GM10248 (cell line): ENCODE measurements at regions not wholly inside any gene's neighbourhood (a gene's known extent, or its start where the extent isn't known, plus 50 kb on each side); places are given as distances from the start of the nearest gene placed in this dataset.

ENCODE experiments used
- CTCF ChIA-PET: fragments of 300-600 bp; sonication (Branson Sonifier 250); formaldehyde crosslinking; extraction: SDS; loops from one replicate; lab custom pipeline; 2021; ENCODE audit warnings: antibody characterized with exemption; lab: Yijun Ruan, JAX
- POLR2A ChIA-PET: fragments of 350-650 bp; sonication (Branson Sonifier 250); formaldehyde crosslinking; extraction: SDS; loops from one replicate; lab custom pipeline; 2020; ENCODE audit warnings: antibody characterized with exemption; lab: Yijun Ruan, JAX
- DNase-seq: peaks from one replicate; pipeline ENCODE4 v3.0.0; 2012; ENCODE audit errors: extremely low spot score
- TF ChIP-seq, protein P1 (sequence below): IDR thresholded peaks from 2 replicates; pipeline ENCODE4 v1.5.1; 2012; ENCODE audit warnings: mild to moderate bottlenecking, low read depth; ENCODE audit errors: extremely low read depth, missing control alignments, control extremely low read depth

DNA sequence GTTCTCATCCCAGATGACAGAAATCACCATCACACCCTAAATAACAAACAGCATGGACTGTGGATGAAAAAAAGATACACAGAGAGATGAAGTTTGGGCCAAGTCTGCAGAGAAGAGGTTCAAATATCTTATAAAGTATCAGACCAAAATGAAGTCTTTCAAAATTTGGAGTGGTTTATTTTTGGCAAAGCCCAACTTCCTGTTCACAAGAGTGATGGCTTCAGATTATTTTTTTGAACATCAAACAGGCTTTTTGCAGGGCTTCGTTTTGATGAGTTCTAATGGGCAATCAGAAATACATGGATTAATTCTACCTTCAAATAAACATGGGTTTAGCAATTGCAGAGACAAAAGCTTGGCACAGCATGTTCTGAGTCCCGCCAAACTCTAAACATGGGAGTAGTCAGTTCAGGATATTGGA, 378.2 kb upstream of the RPS23 start:
- TF ChIP-seq, protein P1, sequence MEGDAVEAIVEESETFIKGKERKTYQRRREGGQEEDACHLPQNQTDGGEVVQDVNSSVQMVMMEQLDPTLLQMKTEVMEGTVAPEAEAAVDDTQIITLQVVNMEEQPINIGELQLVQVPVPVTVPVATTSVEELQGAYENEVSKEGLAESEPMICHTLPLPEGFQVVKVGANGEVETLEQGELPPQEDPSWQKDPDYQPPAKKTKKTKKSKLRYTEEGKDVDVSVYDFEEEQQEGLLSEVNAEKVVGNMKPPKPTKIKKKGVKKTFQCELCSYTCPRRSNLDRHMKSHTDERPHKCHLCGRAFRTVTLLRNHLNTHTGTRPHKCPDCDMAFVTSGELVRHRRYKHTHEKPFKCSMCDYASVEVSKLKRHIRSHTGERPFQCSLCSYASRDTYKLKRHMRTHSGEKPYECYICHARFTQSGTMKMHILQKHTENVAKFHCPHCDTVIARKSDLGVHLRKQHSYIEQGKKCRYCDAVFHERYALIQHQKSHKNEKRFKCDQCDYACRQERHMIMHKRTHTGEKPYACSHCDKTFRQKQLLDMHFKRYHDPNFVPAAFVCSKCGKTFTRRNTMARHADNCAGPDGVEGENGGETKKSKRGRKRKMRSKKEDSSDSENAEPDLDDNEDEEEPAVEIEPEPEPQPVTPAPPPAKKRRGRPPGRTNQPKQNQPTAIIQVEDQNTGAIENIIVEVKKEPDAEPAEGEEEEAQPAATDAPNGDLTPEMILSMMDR, result no peak
- ChIA-PET CTCF (interaction anchor here (1.0 to 2.5 kb wide), 3 partner anchors 9 to 15 kb away, joined by 3 to 7 read pairs (median 4); no protein-coding TSS in a partner anchor), POLR2A (no interaction called here)
- no peak for DNase-seq

DNA sequence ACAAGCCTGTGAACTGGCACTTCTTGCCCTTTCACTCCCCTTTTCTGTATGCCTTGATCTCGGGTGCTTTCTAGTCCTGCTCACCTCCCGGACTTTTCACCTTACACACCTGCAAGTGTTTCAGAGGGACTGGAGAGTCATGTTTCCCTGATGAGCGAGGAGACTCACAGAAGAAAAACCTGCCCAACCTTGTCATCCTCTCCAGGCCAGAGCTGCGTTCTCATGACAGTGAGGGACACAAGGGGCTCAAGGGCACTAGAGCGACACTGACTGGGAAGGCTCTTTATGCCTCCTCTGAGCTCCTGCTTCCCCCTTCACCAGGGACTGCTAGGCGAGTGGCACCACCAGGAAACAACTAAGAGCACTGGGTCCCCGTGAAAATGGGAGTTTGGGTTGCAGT, 376.9 kb upstream of the RPS23 start:
- ChIA-PET CTCF (interaction anchor here (1.2 kb wide), 1 partner anchor 14 kb away, joined by 5 read pairs; no protein-coding TSS in a partner anchor), POLR2A (no interaction called here)
- DNase-seq, result no peak
- TF ChIP-seq, protein P1, result no peak

DNA sequence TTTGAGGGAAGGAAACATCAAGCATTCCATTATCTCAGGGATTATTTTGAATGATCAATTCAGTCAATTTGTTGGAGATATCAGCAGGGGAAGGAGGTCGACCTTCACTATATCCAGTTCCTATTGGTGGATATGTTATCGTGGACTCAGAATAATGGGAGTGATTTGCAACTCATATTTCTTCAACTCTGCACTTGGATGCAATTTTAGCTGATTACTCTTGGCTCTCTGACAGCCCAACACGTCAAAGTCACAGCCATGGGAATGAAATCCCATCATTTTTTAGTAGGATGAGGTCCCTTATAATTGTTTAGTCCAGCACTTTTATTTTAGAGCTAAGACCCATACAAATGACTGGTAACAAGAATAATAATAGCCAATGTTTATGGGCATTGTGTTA, 371.8 kb upstream of the RPS23 start:
- TF ChIP-seq, protein P1, result no peak

DNA sequence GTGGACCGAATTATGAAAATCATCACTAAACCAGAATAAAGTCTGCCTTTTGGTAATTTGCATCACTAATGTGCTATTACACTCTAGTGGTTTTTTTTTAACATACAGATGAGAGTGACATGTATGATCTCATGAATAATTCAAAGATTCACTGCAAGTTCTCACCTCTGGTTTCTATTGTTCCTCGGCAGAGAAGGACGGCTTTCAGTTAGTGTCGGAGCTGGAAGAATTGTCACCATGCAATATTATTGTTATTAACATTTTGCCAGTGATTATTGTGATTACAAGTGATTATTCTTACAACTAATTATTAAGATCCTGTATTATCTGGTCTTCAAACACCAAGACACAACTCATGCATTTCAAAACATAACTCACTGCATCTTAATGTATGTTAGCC, 366.6 kb upstream of the RPS23 start:
- no peak for DNase-seq
- CTCF ChIA-PET, result interaction anchor here (1.3 to 1.6 kb wide), 2 partner anchors 9 to 920 kb away, joined by 3 to 4 read pairs; no protein-coding TSS in a partner anchor
- TF ChIP-seq, protein P1, result no peak
- POLR2A ChIA-PET, result no interaction called here

More for the DNA sequence above, 371.8 kb upstream of the RPS23 start:
- POLR2A ChIA-PET, result no interaction called here
- DNase-seq, result no peak
- CTCF ChIA-PET, result no interaction called here

DNA sequence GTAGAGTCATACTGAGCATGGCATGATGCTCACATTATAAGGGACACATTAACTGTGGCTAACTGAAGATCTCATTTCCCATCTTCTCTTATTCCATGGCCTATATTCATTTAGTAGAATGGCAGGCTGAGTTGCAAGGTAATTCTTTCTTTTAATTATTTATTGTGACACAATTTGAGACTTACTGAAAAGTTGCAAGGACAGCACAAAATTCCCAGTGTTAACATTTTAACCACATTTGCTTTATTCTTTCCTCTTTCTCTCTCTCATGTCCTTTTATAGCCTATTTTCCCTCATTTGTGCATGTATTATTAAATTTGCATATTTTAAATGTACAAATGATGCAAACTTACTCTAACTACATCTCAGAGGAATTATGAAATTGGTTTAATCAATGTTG, 366.1 kb upstream of the RPS23 start:
- POLR2A ChIA-PET, result no interaction called here
- no peak for DNase-seq
- CTCF ChIA-PET, result no interaction called here
- TF ChIP-seq, protein P1, result no peak

DNA sequence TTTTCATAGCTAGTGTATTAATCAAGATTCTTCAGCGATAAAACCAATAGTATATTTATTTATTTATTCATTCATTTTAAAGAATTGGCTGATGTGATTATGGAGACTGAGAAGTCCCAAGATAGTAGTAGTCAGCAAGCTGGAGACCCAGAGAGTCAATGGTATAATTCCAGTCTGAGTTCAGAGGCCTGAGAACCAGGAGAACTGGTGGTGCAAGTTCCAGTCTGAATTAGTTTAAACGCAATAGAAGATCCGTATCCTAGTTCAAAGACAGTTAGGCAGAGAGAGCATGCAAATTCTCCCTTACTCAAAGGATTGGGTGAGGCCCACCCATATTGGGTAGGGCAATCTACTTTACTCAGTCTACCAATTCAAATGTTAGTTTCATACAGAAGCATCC, 364.2 kb upstream of the RPS23 start:
- DNase-seq, result no peak
- TF ChIP-seq, protein P1, result no peak
- CTCF ChIA-PET, result interaction anchor here (0.8 to 3.2 kb wide), 16 partner anchors 11 to 921 kb away, joined by 3 to 33 read pairs (median 4); partner anchors contain the start of gene VCAN
- POLR2A ChIA-PET, result no interaction called here
